GM21529 (cell line): ENCODE measurements at regions not wholly inside any gene's neighbourhood (a gene's known extent, or its start where the extent isn't known, plus 50 kb on each side); places are given as distances from the start of the nearest gene placed in this dataset.

ENCODE experiments used
- ATAC-seq: cut with Tn5 transposase; IDR thresholded peaks from one replicate; pipeline ENCODE4 v1.9.1; 2021; ENCODE audit not compliant: unreplicated experiment

GRCh38 chr4:137640838-137641158 lies 108.5 kb upstream of the PCDH18 start:
- ATAC-seq = no peak

- no peak for ATAC-seq
Observed at GRCh38 chr4:137640156-137640837, 108.0 kb upstream of the PCDH18 start.

GRCh38 chr4:137638934-137639333 lies 106.6 kb upstream of the PCDH18 start:
- no peak for ATAC-seq

DNA sequence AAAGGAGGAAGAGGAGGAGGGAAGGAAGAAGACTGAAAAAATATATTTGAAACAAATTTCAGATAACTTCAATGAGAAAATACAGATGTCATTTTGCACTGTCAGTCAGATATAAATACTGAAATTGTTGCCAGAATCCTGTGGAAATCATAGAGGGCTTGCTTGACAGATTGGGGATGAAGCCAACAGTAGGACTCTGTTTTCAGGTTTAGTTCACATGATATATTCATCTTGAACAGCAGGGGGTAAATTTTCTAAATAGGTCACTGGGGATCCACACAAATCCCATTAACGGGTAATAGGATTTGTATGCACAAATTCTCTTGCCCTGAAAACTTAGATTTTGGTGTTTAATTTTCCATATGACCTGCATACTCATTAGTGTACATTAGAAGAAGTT lies 103.3 kb upstream of the PCDH18 start:
- ATAC-seq = no peak

DNA sequence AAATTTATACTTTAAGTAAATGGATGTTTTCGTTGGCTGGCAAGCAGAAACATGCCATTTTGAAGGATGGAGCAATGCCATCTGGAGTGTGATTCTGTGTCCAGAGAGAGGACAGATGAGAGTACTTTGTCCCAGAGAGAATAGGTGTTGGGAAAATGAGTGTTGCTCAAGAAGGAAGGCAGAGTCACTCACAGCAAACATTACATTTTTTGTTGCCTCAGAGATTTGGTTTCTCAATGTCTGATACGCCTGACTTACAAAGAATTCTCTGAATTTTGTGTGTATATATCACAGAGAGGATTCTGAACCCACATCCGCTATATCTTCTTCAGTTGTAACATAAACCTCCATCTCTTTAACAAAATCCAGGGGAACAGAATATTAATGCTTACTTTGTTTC lies 102.8 kb upstream of the PCDH18 start:
- ATAC-seq = no peak

DNA sequence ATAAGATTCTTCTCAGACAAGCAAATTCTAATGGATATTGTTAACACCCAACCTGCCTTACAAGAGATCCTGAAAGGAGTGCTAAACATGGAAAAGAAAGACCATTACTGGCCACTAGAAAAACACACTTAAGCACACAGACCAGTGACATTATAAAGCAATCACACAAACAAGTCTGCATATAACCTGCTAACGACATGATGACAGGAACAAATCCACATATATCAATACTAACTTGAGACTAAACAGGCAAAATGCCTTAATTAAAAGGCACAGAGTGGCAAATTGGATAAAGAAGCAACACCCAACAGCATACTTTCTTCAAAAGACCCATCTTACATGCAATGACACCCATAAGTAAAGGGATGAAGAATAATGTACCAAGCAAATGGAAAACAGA lies 100.5 kb upstream of the PCDH18 start:
- no peak for ATAC-seq

DNA sequence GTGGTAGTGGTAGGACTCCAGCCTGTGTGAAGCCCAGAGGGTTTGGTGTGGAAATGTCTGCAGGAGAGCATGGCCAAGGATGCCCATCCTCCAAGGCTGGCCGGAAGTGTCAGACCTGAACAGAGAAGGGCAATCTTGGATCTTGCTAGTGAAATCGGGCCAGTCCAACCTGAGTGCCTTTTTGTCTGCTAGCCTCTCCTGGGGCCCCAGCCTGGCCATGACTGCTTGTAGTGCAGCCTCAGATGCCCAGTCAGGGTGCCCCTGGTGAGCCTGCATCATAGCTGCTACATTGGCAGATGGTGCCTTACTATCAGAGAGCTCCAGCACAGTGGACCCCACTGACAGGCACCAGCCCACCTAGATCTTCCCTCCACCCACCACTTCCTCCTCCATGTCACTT lies 99.3 kb upstream of the PCDH18 start:
- ATAC-seq = no peak

GRCh38 chr4:137630252-137630651 lies 98.0 kb upstream of the PCDH18 start:
- no peak for ATAC-seq

GRCh38 chr4:137627739-137628460 lies 95.6 kb upstream of the PCDH18 start:
- ATAC-seq = no peak

- no peak for ATAC-seq
Observed at GRCh38 chr4:137626942-137627738, 94.8 kb upstream of the PCDH18 start.

DNA sequence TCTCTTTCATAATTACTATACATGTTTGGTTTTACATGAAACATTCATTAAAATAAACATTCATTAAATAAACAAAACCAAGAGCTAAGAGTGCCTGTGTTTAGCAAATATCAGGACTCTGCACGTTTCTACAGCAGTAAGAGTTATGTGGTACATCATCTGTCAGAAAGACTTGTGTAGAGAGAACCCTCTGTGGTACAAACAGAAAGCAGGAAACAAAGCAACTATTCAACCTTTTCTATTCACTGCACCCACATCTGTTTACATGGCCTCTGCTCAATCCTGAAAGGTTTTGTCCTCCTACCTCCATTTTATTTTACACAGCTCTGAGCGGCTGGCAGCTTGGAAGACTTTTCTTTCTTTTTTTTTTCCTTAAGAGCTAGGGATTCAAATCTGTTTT lies 90.7 kb upstream of the PCDH18 start:
- ATAC-seq = no peak

GRCh38 chr4:137621056-137621455 lies 88.8 kb upstream of the PCDH18 start:
- no peak for ATAC-seq

DNA sequence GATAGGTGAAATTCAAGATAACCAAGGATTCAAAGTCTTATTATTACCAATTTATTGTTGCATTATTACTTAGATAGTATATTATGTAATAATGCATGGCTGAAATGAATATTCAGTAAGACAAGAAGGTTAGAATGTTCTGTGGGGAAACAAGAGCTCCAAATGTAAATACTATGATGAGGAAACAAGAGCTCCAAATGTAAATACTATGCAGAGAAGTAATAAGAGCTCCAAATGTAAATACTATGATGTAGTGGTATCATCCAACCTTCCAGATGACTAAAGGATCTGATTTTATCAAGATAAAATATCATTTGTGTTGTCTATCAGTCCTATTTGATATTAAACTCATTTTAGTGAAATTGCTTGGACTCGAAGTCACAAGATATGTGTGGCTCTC lies 82.2 kb upstream of the PCDH18 start:
- ATAC-seq = no peak

GRCh38 chr4:137611998-137612700 lies 79.9 kb upstream of the PCDH18 start:
- no peak for ATAC-seq

DNA sequence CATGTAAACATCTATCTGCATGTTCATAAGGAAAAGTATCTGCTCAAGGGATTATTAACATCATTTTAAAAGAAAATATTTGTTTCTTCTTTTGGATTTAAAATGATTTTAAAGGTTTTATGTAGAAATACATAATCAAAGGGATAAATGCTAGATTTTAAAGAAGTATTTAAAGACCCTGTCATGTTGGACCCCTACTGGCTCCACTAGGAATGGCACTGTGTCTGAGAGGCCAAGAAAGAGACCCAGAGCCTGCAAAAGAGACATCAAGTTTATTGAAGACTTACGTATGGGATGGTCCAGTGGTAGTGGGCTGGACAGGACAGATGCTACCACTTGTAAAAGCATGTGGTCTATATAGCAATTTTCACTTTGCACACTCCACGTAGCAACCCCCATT lies 78.7 kb upstream of the PCDH18 start:
- no peak for ATAC-seq

DNA sequence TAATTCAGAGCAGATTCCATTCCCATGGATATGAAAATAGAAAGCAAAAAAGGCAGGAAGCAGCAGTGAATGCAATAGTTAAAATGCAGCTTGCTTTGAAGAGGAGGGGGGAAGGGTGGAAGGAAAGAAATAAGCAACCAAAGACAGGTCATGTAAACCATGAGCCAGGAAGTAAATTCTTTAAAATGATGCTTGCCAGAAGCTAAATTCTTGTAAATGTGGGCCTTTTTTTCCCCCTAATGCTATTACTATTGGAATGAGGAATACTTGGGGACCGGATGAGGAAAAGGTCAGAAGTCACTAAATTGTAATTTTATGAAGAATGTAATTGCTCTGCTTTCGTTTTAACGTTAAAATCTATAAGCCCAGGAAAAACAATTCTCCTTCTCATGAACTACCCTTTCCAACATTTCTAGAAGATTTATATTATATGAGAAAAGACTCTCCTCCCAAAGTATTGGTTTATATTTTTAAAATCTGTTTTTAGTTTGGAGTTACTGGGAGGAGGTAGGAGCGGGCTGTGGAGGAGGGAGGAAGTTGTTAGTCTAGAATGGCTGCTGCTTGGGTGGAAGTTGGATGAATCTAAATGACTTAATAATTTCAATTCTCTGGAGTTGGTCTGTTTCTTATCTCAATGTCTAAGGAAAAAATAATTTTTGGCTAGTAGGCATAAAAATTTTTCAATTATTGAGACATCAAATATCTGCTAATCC lies 77.6 kb upstream of the PCDH18 start:
- no peak for ATAC-seq

DNA sequence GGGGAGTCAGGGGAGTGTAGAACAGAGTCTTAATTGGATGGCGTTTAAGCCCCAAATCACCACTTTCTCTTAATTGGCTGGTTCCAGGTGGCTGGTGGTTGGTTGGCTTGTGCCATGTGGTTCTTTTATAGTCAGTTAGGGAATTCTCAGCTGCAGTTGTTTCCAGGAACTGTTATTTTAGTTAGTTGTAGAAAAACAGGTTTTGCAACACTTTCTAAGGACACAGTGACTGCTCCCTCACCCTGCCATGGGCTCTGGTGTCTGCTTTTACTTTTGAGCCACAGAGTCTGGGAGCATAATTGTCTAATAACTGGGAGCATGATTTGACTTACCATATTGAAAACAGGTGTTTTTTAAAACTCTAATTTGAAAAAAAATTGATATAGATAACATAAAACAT lies 75.8 kb upstream of the PCDH18 start:
- no peak for ATAC-seq

- ATAC-seq = no peak
Observed at GRCh38 chr4:137602436-137602835, 70.1 kb upstream of the PCDH18 start.

DNA sequence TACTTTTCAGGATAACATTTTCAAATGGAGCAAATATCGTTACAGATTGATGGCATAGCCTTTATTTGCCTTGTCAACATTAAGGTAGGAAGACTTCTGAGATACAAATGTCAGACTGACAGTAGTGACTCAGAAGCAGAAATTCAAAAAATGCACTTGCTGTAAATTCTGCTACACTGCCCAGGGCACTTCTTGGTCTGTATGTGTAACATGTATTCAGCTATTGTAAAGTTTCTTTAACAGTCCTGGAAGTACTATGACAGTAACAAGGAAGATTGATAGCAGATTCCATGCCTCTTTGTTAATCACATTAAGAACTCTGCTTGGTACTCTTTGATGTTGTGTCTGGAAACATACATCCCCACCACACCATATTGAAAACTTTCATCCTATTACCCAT lies 69.6 kb upstream of the PCDH18 start:
- no peak for ATAC-seq

DNA sequence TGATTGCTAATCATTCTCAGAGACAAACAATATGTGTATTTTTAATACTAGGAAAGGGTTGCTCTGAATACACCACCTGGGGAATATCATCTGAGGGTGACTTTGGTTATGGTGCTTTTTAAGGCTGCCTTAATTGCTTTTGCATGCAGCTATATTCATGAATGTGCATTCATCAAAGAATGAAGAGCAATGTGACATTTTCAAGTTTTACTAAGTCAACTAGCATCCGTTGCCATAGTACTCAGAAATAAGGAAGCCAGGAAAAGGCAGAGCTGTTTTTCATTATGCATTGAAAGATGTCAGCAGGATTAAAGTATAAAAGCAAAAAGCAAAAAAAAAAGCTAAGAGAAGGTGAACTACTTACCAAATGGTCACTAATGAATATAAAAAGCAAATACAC lies 67.4 kb upstream of the PCDH18 start:
- no peak for ATAC-seq
